Anterior cingulate cortex (tissue), 58 donors: ENCODE measurements at regions not wholly inside any gene's neighbourhood (a gene's known extent, or its start where the extent isn't known, plus 50 kb on each side); places are given as distances from the start of the nearest gene placed in this dataset.
"Not testable (repeated sequence)": the region's sequence is repeated elsewhere in the genome, so short reads cannot be mapped to it uniquely, and the experiment has no call there.

Experiments
- DNase-seq, 58 donors: peaks; one replicate each; lab custom pipeline; 2025; lab: John Stamatoyannopoulos, UW

GRCh38 chr9:89689321-89689720 lies 84.5 kb downstream of the GADD45G start:
- not testable (repeated sequence) for DNase-seq

GRCh38 chr9:89690334-89690912 lies 85.6 kb downstream of the GADD45G start:
- DNase-seq: no peak

GRCh38 chr9:89695441-89695891 lies 90.7 kb downstream of the GADD45G start:
- no peak for DNase-seq

GRCh38 chr9:89695979-89696378 lies 91.2 kb downstream of the GADD45G start:
- not testable (repeated sequence) for DNase-seq

GRCh38 chr9:89696780-89697179 lies 92.0 kb downstream of the GADD45G start:
- no peak for DNase-seq

GRCh38 chr9:89697553-89697952 lies 92.7 kb downstream of the GADD45G start:
- no peak for DNase-seq

GRCh38 chr9:89698411-89699005 lies 93.7 kb downstream of the GADD45G start:
- DNase-seq: no peak

GRCh38 chr9:89699646-89700045 lies 94.8 kb downstream of the GADD45G start:
- DNase-seq: no peak

- no peak for DNase-seq
These were observed 96.5 kb downstream of the GADD45G start for GRCh38 chr9:89701221-89701798.

- DNase-seq: no peak
These were observed 97.6 kb downstream of the GADD45G start for GRCh38 chr9:89702401-89702800.

GRCh38 chr9:89705651-89706050 lies 100.8 kb downstream of the GADD45G start:
- DNase-seq: no peak

- no peak for DNase-seq
These were observed 101.3 kb downstream of the GADD45G start for GRCh38 chr9:89706086-89706485.

- no peak for DNase-seq
These were observed 101.9 kb downstream of the GADD45G start for GRCh38 chr9:89706731-89707191.

- no peak for DNase-seq
These were observed 105.9 kb downstream of the GADD45G start for GRCh38 chr9:89710697-89711096.

GRCh38 chr9:89711866-89712265 lies 107.1 kb downstream of the GADD45G start:
- DNase-seq: no peak

- no peak for DNase-seq
These were observed 107.5 kb downstream of the GADD45G start for GRCh38 chr9:89712283-89712682.

- no peak for DNase-seq
These were observed 109.5 kb downstream of the GADD45G start for GRCh38 chr9:89714321-89714720.

- DNase-seq: no peak
These were observed 110.6 kb downstream of the GADD45G start for GRCh38 chr9:89715318-89715858.

- no peak for DNase-seq
These were observed 111.1 kb downstream of the GADD45G start for GRCh38 chr9:89715881-89716280.

- peak in 1 of 58 donors; percentile 3 for DNase-seq
These were observed 111.7 kb downstream of the GADD45G start for GRCh38 chr9:89716559-89716958.

- DNase-seq: no peak
These were observed 113.4 kb downstream of the GADD45G start for GRCh38 chr9:89718176-89718575.

GRCh38 chr9:89718651-89719050 lies 113.8 kb downstream of the GADD45G start:
- DNase-seq: no peak
